CD4-positive, alpha-beta T cell treated with Interleukin-4 for 4 hours (primary cell): ENCODE measurements at regions not wholly inside any gene's neighbourhood (a gene's known extent, or its start where the extent isn't known, plus 50 kb on each side); places are given as distances from the start of the nearest gene placed in this dataset.

ENCODE experiments used
- DNase-seq: peaks from one replicate; pipeline ENCODE4 v3.0.0-alpha.2; 2020

DNA sequence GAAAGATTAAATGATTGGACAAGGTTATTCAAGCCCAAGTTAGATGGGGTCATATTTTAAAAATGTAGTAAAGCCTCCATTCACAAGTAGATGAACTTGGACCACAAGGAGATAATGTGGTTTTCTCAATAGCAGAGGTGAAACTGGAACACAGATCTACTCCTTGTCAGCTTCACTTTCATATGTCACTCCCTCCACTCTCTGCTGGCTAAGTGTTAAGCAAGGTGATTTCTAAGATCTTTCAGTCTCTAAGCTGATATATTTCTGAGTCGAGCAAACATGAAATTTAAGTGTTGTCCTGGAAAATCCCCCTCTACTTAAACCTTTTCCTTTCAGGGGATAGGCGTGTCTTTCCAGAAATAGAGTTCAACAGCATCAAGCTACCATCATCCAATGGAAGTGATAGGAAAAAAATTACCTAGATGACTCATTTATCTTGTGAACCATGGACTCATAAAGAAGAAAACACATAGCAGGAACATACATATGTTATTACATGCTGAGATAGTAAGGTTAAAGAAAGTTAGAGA is 275.0 kb downstream of the PTEN start:
- no peak for DNase-seq

DNA sequence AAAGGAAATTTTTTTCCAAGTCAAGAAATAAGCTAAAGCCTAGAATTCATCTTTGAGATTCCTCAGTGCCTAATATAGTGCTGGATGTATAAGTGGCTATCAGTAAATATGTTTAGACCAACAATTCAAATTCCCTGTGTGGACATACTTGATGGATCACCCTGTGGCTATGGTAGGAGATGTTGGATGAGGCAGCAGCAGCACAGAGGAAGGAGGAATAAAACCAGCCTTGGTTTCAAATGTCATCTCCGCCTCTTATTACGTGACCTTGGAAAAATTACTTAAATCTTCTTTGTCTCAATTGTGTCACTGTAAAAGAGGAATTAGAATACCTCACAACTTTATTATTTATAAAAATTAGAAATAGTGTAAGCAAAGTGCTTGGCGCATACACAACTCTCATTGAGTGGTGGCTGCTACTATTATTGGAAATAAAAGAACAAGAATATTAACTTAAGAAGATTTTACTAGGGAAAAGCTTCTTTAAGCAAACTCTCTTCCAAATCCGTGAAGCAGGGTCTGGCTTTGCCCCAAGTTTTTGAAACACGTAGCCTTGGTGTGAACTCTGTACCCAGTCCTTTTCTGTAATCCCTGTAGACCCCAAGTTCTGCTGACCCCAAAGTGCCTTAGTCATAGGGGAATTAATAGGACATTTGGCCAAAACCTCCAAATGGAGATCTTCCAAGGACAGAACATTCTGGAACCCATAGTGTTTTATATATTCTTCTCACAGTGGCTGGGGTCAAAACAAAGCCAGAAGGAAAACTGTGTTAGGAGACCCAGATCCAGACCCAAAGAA is 283.8 kb downstream of the PTEN start:
- no peak for DNase-seq

DNA sequence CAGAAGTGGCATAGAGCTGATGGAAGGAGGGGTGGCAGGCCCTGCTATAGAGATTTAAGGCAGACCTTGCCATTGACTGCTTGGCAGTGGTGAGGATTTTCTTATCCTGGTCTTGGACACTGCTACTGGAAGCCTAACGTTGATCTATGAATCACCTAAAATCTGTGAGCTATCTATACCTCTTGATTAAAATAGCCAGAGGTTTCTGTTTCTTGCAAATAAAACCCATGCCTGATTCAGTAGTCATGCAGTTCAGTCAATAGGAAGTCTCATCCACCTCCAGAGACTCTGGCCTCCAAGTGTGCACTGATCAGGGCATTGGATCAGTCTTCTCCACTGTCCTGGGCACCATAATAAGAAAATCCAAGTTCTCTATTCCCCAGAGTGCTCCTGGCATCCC is 286.5 kb downstream of the PTEN start:
- no peak for DNase-seq

DNA sequence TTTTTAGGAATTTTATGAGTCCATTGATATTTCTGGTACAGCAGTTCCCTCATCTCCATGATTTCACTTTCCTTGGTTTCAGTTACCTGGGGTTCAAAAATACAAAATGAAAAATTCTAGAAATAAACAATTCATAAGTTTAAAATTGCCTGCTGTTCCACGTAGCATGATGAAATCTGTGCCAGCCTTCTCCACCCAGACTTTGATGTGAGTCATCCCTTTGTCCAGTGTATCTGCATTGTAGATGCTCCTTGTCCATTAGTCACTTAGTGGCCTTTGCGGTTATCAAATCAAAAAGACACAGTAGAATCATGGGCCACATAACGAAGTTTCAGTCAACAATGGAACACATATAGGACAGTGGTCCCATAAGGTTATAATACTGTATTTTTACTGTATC is 286.9 kb downstream of the PTEN start:
- no peak for DNase-seq

DNA sequence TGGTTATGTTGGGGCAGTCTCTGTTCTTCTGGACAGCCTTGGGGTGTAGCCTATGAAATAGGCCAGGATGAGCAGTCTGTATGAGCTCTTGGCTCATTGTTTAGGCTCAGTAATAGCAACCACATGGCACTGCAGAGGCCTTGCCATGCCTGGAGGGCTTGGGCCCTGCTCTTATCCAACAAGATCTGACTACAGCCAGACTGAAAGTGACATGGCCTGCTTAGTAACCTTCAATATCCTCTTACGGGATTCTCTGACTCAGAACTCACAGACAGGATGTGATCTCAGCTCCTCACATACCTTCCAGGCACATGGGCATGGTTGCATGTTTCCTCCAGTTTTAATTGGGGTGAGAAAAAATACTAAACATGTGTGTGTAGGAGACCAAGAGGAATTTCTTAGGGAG is 289.3 kb downstream of the PTEN start:
- DNase-seq: peak; percentile 33

DNA sequence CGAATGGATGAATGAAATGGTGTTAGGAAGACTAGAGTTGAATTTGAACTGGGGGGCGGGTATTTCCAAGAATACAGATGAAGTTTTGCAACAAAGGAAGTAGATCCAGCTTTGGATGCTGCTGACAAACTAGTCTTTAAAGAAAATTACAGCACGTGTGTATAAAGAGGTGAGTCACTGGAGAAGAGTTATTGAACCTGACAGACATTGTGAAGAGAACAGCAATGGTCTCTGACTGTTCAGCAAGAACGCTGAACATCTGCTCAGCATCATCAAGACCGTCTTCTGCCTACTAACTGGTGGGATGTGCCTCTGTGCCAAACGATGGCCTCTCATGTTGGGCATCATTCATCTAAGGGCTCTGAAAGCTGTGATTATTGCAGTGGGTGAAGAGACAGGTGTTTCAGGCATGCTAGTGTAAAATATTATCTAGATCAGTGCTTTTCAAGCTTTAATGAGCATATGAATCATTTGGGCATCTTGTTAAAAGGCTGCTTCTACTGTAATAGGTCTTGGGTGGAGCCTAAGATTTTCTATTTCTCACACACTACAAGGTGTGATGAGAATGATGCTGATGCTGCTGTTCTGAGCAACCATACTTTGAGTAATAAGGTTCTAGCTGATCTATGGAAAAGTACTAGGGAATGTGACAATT is 291.3 kb downstream of the PTEN start:
- DNase-seq: no peak

DNA sequence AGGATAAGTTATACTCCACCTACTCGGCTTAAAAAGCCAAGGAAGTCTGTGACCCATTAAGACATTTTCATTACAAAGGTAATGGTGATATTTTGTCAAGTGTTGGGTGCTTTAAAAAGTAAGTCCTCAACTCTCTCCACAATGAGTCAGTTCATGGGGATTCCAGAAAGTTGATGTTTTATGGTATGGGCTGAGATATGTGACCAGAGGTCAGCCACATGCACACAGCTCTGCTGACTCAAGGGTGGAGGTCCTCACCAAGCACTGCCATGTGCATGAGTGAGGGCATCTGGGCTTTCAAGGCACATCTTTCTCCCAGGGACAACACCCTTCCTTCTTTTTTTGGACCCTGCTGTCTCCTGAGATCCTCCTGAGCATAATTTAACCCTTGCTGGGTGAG is 292.9 kb downstream of the PTEN start:
- no peak for DNase-seq

DNA sequence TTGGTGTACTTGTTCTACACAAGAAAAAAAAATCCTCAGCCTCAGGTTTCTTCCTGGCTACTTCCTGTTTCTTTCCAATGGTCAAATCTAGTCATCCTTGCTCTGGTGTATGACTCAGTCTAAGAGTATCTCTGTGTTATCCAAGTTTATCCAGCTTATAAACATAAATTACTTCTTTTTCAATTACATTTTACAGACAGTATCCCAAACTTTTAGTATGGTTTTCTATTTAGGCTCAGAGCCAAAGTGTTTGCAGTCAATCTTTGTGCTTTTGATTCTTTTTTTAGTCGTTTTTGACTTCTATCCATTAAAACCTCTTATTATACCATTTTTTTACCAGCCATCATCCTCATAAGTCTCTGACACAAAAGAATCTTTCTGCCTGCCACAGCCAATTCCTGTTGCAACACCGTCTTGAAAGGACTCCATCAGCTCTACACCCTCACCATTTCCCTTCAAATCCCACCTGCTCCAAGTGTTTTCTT is 294.6 kb downstream of the PTEN start:
- DNase-seq: no peak

DNA sequence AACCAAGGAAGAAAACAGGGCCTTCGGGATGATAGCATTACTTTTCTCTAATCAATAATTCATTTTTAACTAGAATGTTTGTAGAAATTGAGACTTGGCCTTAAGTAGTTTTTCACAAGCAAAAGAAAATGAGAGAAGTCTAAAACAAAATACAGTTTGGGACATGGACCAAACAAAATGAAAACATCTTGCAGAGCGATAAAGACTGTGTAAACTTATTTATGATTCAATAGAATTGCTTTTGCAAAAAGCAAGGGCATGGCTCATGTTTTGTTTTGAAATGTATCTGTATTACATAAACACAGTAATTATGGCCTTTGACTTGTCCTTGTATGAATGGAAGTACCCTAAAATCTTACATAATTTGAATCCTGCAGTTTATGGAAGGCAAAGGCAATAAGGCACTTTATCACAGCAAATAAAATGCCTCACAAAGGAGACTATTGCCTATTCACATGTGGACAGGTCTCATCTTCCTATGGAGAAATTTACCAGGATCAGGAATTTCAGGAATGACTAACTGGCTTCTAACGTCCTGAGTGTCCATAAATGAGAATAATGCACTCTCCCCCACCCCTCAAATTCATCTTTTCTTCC is 295.2 kb downstream of the PTEN start:
- no peak for DNase-seq

DNA sequence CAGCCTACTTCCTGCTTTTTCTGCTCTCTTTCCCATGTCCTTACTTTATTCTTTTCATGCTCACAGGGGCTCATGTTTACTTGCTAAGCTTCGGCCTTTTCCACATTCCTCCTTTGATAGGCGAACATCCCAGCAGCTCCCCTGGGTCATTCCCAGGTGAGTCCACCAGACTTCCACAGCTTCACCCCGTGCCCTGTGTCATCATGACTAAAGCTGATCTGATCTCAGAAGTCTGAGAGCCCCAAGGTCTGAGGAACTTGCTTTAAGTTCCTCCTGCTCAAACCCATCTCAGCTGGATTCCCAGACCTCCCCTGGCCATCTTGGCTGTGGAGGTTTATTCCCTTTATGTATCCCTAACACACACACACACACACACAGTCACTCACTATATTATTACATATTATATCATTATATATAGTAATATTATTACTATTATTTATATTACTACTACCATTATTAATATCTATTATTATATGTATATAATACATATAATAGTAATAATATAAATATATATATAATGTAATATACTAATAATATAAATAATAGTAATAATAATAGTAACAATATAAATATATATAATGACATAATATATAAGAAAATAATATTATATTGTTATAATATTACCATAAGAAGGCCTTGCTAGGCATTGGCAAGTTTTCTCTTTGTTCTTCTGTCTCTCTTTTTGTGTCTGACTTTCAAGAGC is 295.9 kb downstream of the PTEN start:
- no peak for DNase-seq

DNA sequence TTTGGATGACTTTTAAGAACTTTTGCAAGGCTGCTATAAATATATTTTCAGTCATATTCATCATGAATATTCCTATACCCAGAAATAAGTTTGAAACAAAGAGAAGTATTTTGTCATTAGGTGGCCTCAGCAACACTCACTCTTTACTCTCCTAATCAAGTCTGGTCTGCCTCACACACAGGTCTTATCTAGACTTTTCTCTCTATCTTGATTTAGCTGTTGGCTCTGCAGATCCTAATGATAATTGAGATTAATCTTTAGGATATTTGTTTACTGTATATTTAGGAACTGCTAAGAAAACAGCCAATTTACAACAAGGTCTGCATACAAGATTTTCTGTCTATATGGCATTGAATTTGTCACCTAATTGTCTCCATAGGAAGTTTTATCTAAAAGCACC is 297.6 kb downstream of the PTEN start:
- DNase-seq: no peak

DNA sequence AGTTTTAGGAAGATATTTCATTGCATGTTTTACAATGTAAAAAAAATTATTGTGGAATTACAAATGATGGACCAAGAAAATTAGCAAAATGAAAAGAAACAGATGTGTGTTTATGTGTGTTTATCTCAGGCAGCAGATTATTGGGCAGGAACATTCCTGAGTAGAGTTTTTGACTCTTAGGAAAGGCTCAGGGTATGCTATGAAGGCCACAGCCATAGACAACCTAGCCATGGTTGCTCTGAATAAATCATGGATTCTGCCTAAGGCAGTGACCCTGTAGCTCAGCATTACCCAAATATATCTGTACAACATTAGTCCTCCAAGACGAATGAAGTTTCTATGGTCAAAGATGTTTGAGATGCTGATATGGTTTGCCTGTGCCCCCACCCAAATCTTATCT is 298.3 kb downstream of the PTEN start:
- DNase-seq: no peak

DNA sequence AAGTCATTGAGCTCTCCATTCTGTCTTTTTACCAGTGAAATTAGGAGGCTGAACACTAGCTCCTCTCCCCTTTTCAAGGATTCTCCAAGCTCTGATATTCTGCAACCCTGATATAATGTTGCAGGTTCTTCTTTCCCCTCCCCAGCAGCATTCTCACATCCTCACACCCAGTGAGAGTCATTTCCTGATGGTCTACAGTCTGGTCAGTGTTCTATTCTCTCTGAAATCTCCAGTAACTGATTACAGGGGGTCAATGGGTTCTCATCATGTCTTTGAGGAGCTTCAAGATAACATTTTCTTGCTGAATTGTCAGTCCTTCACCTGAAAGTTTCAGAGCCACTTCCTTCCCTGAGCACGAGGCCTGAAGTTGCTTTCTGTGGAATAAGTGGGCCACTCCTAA is 299.4 kb downstream of the PTEN start:
- DNase-seq: no peak

DNA sequence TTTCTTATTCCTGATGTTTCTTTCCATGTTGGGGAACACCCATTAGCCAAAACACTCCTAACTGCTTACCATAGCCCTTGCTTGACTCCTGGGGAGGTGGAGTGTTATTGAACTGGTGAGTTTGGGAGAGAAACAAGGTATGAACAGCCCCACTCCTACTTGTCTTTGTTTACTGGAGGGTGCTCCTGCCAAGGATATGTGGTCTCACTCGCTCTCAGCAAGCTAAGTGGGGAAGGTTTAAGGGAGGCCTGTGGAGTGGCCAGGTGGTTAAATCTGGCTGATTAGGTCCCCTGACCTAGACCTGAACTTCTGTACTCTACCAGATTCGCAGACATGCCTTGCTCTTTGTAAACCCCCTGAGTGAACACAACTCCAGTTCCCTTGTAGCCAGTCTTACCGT is 300.1 kb downstream of the PTEN start:
- DNase-seq: no peak

DNA sequence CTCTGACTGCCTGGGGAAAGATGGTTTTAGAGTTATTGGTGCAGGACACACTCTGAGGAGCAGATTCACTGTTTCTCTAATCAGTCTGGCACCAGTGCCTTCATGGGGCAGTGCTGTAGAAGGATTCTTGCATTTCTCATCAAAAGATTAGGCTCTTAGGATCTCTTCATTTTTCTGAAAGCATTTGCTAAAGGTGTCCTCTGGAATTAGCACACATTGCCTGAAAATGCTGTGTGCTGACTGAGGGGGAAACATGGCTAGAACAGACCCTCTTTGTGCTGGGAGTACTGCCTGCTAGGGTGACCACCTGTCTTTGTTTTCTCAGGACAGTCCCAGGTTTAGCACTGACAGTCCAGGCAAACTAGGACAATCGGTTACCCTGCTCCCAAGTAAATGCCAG is 301.0 kb downstream of the PTEN start:
- DNase-seq: no peak

DNA sequence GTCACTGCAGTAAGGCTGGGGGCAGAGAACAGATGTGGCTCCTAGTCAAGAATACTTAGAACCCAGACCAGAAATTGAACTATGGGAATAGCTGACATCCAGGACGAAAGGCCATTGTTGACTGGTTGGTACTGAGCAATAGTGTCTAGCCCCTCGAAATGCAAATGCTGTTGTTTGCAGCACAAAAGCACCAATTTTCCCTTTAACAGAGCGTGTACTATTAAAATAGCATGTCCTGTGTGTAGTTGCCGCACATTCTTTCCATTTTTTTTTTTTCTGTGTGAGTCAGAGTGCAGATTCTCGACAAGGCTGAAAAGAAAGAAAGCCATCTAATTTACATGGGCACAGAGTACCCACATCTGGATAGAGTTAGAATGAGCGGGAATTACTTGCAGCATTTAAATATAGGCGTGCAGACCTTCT is 302.4 kb downstream of the PTEN start:
- DNase-seq: no peak

DNA sequence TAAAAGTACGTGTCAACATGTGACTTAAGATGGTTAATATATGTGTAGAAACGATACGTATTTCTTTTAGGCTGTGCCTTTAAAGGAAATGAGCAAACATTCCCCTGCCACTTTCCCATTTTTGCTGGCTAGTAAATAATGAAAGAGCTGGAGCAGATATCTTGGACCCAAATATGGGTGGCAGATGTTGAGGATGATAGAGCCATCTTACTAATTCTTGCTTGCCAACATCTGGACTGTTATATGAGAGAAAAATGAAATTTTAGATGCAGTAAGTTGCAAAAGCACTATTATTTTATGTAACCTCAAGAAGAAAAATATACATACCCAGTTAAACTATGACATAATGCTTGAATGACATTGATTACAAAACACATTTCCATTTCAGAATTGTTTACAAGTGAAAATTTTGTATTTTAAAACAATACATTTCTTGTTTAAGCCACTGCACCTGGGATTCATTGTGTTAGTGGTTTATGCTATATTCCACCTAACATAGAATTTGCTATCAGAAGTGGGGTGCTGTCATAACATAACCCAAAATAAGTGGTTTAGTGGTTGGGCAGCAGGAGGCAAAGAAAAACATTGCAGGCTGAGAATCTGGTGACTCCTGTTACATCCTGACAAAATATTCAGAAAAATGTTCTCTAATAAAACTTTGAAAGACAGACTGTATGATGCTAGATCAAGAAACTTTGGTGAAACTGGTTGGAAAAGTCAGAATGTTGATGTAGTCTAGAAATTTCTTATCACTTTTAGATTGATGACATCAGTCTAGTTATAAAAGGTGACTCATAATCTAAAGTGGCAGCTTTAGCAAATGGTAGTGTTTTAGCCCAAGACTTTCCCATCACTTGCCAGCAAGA is 305.0 kb downstream of the PTEN start:
- DNase-seq: no peak

DNA sequence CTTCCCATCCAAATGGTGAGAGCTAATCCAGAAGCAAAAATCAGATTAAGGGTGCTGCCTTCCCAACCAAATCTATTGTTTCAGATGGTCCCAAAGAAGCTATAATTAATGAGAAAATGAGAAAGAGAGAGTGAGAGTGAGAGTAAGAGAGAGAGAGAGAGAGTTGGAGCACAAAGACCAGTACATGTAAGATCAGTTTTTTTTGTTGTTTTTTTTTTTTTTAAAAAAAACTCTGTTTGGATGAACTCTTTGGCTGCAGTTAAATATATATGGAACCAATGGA is 305.6 kb downstream of the PTEN start:
- DNase-seq: no peak

DNA sequence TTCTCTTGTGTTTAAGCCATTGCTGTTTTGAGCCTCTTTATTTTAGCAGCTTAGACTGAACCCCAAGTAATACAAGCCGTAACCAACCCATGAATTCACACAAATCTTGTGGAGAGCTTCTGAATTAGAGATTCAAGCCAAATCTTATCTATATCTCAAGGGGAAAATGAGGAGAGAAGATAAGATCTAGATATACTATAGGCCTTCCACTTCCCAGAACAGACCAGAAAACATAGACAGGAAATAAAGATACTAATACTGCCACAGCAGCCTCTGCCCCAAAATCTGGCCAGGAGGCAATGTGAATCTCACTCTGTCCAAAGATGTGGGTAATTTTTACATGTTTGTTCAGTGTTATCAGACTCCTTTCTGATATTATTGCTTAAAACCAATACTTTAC is 307.2 kb downstream of the PTEN start:
- no peak for DNase-seq

DNA sequence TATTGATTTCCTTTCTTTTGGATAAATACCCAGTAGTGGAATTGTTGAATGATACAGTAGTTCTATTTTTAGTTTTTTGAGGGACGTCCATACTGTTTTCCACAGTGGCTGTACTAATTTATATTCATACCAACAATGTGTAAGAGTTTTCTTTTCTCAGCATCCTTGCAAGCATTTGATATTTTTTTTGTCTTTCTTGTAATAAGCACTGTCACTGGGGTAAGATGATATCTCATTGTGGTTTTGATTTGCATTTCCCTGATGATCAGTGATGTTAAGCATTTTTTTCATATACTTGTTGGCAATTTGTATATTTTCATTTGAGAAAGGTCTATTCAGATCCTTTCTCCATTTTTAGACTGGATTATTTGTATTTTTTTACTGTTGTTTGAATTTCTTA is 308.7 kb downstream of the PTEN start:
- peak; percentile 26 for DNase-seq

DNA sequence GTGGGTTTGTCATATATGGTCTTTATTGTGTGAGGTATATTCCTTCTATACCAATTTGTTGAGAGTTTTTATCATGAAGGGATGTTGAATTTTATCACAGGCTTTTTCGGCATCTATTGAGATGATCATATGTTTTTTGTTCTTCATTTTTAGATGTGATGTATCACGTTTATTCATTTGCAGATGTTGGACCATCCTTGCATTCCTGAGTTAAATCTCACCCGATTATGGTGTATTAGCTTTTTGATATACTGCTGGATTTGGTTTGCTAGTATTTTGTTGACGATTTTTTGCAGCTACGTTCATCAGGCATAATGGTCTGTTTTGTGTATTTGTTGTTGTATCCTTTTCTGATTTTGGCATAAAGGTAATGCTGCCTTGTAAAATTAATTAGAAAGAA is 311.0 kb downstream of the PTEN start:
- DNase-seq: no peak

DNA sequence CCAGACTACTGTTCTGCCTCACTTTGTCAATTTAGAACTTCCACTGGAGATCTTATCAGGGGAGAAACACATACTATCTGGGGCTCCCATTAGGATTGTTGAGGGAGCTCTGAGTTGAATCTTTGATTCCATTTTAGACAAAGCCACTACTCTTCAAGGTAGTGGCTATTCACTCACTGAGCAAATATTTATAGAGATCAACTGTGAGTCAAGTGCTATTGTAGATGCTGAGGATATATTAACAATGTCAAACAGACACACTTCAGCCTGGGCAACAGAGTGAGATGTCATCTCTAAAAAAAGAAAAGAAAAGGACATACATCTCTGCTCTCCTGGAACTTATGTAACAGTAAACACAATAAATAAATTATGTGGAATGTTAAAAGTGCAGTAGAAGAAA is 315.3 kb downstream of the PTEN start:
- no peak for DNase-seq

DNA sequence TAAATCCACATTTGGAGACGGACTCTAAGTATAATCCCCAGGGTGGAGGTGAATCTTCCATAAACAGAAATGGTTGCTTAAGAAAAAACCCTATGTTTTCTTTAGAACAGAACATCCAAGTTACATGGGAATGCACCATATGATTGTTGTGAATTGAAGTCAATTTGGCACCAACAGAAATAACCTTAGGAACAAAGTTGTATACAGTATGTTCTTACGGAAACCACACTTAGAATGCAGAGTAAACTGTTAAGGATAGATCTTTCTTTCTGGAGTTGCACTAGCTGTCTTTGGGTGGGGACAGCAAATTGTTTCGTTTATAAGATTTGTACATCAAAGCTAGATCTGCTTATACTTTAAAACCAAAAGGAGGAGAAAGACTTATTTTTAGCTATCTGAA is 316.4 kb downstream of the PTEN start:
- no peak for DNase-seq
